SK-N-SH (cell line): ENCODE measurements at regions not wholly inside any gene's neighbourhood (a gene's known extent, or its start where the extent isn't known, plus 50 kb on each side); places are given as distances from the start of the nearest gene placed in this dataset.

Experiments used
- CTCF ChIA-PET: fragments of 300-600, 350-600 bp; formaldehyde crosslinking; extraction: SDS; loops from one replicate; lab custom pipeline; 2021; lab: Yijun Ruan, JAX
- POLR2A ChIA-PET: fragments of 350-600 bp; sonication (Branson Sonifier 250); formaldehyde crosslinking; extraction: SDS; loops from one replicate; lab custom pipeline; 2020; ENCODE audit warnings: antibody characterized with exemption, inconsistent platforms; lab: Yijun Ruan, JAX
- DNase-seq: peaks from one replicate; pipeline ENCODE4 v3.0.0; 2012
- H2AFZ ChIP-seq: fragments of 200-600 bp; sonication (generic); 2 replicates; pipeline ENCODE4 v1.8.1; 2016; ENCODE audit warnings: antibody characterized with exemption, mild to moderate bottlenecking, low read depth
- H3F3A ChIP-seq: fragments of 200-600 bp; sonication (generic); replicated peaks from 2 replicates; pipeline ENCODE3; 2016; ENCODE audit warnings: antibody characterized with exemption, mild to moderate bottlenecking; ENCODE audit not compliant: insufficient read depth
- H3K27ac ChIP-seq, 2 experiments: fragments of 200-500 bp in 1 of 2; fragments of 200-600 bp in 1 of 2; sonication (Bioruptor generic) in 1 of 2; sonication (generic), shearing (Covaris generic) in 1 of 2; 2 replicates each; pipeline versions ENCODE4 v1.5.1 to v1.6.1; 2014 to 2016; ENCODE audit warnings: low read depth in 2 of 2, inconsistent platforms in 1 of 2, low read length in 1 of 2, mild to moderate bottlenecking in 1 of 2, mixed read lengths in 1 of 2
- H3K27me3 ChIP-seq: fragments of 200-600 bp; sonication (generic), shearing (Covaris generic); 2 replicates; pipeline ENCODE4 v1.6.1; 2016; ENCODE audit warnings: mixed run types; ENCODE audit not compliant: insufficient read depth
- H3K36me3 ChIP-seq, 2 experiments: fragments of 200-500 bp in 1 of 2; fragments of 200-600 bp in 1 of 2; sonication (Bioruptor generic) in 1 of 2; sonication (generic) in 1 of 2; replicated peaks in 1 of 2; 2 replicates each; pipeline versions ENCODE3 to v1.5.1; 2014 to 2016; ENCODE audit warnings: low read length in 1 of 2, mild to moderate bottlenecking in 1 of 2; ENCODE audit not compliant: insufficient read depth in 2 of 2, control insufficient read depth in 1 of 2
- H3K4me1 ChIP-seq, 2 experiments: fragments of 200-500 bp in 1 of 2; fragments of 200-600 bp in 1 of 2; sonication (Bioruptor generic) in 1 of 2; sonication (generic), shearing (Covaris generic) in 1 of 2; 2 replicates each; pipeline versions ENCODE4 v1.5.1 to v1.6.1; 2014 to 2016; ENCODE audit warnings: low read depth in 1 of 2, low read length in 1 of 2, mixed run types in 1 of 2; ENCODE audit not compliant: insufficient read depth in 2 of 2, control insufficient read depth in 1 of 2
- H3K4me2 ChIP-seq: fragments of 200-600 bp; sonication (generic), shearing (Covaris generic); 2 replicates; pipeline ENCODE4 v1.6.1; 2017; ENCODE audit warnings: mixed run types
- H3K4me3 ChIP-seq, 2 experiments: fragments of 200-500 bp in 1 of 2; fragments of 200-600 bp in 1 of 2; sonication (Bioruptor generic) in 1 of 2; sonication (generic), shearing (Covaris generic) in 1 of 2; 2 replicates each; pipeline versions ENCODE4 v1.5.1 to v1.8.1; 2014 to 2016; ENCODE audit warnings: low read depth in 2 of 2, inconsistent platforms in 1 of 2, low read length in 1 of 2, mild to moderate bottlenecking in 1 of 2, mixed read lengths in 1 of 2, moderate library complexity in 1 of 2
- H3K79me2 ChIP-seq: fragments of 200-600 bp; sonication (generic); 2 replicates; pipeline ENCODE4 v1.8.1; 2017; ENCODE audit warnings: mild to moderate bottlenecking; ENCODE audit not compliant: insufficient read depth
- H3K9ac ChIP-seq: fragments of 200-600 bp; sonication (generic); 2 replicates; pipeline ENCODE4 v1.6.1; 2017; ENCODE audit warnings: mixed run types
- H3K9me2 ChIP-seq: fragments of 200-600 bp; sonication (generic); 2 replicates; pipeline ENCODE4 v1.6.1; 2017; ENCODE audit warnings: mixed run types
- H3K9me3 ChIP-seq: fragments of 200-600 bp; sonication (generic); 2 replicates; pipeline ENCODE4 v1.6.1; 2017; ENCODE audit warnings: mixed run types, mild to moderate bottlenecking, moderate library complexity
- H4K20me1 ChIP-seq: fragments of 200-600 bp; sonication (generic); 2 replicates; pipeline ENCODE4 v1.6.1; 2017; ENCODE audit warnings: mild to moderate bottlenecking, mixed run types; ENCODE audit not compliant: insufficient read depth
- CHD2 ChIP-seq: fragments of 150-350 bp; IDR thresholded peaks from 2 replicates; pipeline ENCODE4 v1.6.1; 2018; ENCODE audit warnings: low read length; ENCODE audit not compliant: partially characterized antibody
- CTCF ChIP-seq: fragments of 200-600 bp; sonication (generic); IDR thresholded peaks from 2 replicates; pipeline ENCODE4 v1.6.1; 2017; ENCODE audit warnings: antibody characterized with exemption, mild to moderate bottlenecking, moderate library complexity
- ELF1 ChIP-seq: IDR thresholded peaks from 2 replicates; pipeline ENCODE4 v1.4.0; 2012
- EP300 ChIP-seq, 2 experiments: IDR thresholded peaks; 2 replicates each; pipeline versions ENCODE4 v1.4.0 to v1.6.1; 2012; ENCODE audit warnings: borderline replicate concordance in 1 of 2, low read depth in 1 of 2, low read length in 1 of 2
- FOSL2 ChIP-seq: IDR thresholded peaks from 2 replicates; pipeline ENCODE4 v1.4.0; 2012; ENCODE audit warnings: low read depth, mild to moderate bottlenecking, moderate library complexity, borderline replicate concordance
- FOXJ3 ChIP-seq: sonication (generic); formaldehyde crosslinking; IDR thresholded peaks from 2 replicates; pipeline ENCODE4 v1.5.1; 2020; ENCODE audit warnings: mild to moderate bottlenecking, missing genetic modification reagents
- GATA2 ChIP-seq: sonication (generic); formaldehyde crosslinking; IDR thresholded peaks from 2 replicates; pipeline ENCODE4 v1.5.0; 2020; ENCODE audit warnings: mild to moderate bottlenecking, missing genetic modification reagents
- JUND ChIP-seq: IDR thresholded peaks from 2 replicates; pipeline ENCODE4 v1.4.0; 2012
- MAX ChIP-seq: IDR thresholded peaks from 2 replicates; pipeline ENCODE4 v1.4.0; 2012; ENCODE audit warnings: low read depth
- MEF2A ChIP-seq: IDR thresholded peaks from 2 replicates; pipeline ENCODE4 v1.4.0; 2012; ENCODE audit warnings: low read depth, borderline replicate concordance
- MXI1 ChIP-seq: IDR thresholded peaks from 2 replicates; pipeline ENCODE4 v1.6.1; 2012; ENCODE audit warnings: mild to moderate bottlenecking, low read depth, low read length, improper control_type of control experiment
- PBX3 ChIP-seq: IDR thresholded peaks from 2 replicates; pipeline ENCODE4; 2012
- RAD21 ChIP-seq: IDR thresholded peaks from 2 replicates; pipeline ENCODE4 v1.6.1; 2012; ENCODE audit warnings: mild to moderate bottlenecking, low read length
- RFX5 ChIP-seq: IDR thresholded peaks from 2 replicates; pipeline ENCODE4 v1.6.1; 2012; ENCODE audit warnings: mild to moderate bottlenecking, improper control_type of control experiment, low read length
- SIN3A ChIP-seq: IDR thresholded peaks from 2 replicates; pipeline ENCODE4 v1.6.1; 2012; ENCODE audit warnings: low read depth, mild to moderate bottlenecking, low read length, moderate library complexity, borderline replicate concordance
- TCF12 ChIP-seq: IDR thresholded peaks from 2 replicates; pipeline ENCODE4 v1.4.0; 2012
- TEAD4 ChIP-seq: IDR thresholded peaks from 2 replicates; pipeline ENCODE4 v1.4.0; 2012; ENCODE audit warnings: mild to moderate bottlenecking, borderline replicate concordance; ENCODE audit not compliant: insufficient read depth
- YY1 ChIP-seq: IDR thresholded peaks from 2 replicates; pipeline ENCODE4 v1.4.0; 2012; ENCODE audit warnings: low read depth, mild to moderate bottlenecking
- WGBS: methylation state at CpG from one replicate; pipeline ENCODE4 v1.1.6; 2017; ENCODE audit warnings: low lambda C conversion rate; 5-methylcytosine and 5-hydroxymethylcytosine counted together
- TF ChIP-seq, protein P1 (sequence below): IDR thresholded peaks from 2 replicates; pipeline ENCODE4 v1.6.1; 2012; ENCODE audit warnings: mild to moderate bottlenecking, low read depth, low read length, moderate library complexity
- TF ChIP-seq, protein P2 (sequence below): IDR thresholded peaks from 2 replicates; pipeline ENCODE4 v1.4.0; 2012; ENCODE audit warnings: low read depth, borderline replicate concordance
- TF ChIP-seq, protein P3 (sequence below): IDR thresholded peaks from 2 replicates; pipeline ENCODE4 v1.4.0; 2012; ENCODE audit warnings: low read depth, borderline replicate concordance

GRCh38 chr18:37672932-37673595, 107.5 kb upstream of the CELF4 start (continued):
- TF ChIP-seq, protein P1, sequence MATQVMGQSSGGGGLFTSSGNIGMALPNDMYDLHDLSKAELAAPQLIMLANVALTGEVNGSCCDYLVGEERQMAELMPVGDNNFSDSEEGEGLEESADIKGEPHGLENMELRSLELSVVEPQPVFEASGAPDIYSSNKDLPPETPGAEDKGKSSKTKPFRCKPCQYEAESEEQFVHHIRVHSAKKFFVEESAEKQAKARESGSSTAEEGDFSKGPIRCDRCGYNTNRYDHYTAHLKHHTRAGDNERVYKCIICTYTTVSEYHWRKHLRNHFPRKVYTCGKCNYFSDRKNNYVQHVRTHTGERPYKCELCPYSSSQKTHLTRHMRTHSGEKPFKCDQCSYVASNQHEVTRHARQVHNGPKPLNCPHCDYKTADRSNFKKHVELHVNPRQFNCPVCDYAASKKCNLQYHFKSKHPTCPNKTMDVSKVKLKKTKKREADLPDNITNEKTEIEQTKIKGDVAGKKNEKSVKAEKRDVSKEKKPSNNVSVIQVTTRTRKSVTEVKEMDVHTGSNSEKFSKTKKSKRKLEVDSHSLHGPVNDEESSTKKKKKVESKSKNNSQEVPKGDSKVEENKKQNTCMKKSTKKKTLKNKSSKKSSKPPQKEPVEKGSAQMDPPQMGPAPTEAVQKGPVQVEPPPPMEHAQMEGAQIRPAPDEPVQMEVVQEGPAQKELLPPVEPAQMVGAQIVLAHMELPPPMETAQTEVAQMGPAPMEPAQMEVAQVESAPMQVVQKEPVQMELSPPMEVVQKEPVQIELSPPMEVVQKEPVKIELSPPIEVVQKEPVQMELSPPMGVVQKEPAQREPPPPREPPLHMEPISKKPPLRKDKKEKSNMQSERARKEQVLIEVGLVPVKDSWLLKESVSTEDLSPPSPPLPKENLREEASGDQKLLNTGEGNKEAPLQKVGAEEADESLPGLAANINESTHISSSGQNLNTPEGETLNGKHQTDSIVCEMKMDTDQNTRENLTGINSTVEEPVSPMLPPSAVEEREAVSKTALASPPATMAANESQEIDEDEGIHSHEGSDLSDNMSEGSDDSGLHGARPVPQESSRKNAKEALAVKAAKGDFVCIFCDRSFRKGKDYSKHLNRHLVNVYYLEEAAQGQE, result no peak
- TF ChIP-seq CHD2 (no peak), SIN3A (no peak)

GRCh38 chr18:37672001-37672400, 106.4 kb upstream of the CELF4 start:
- Histone ChIP-seq H3K4me3 (no peak overlapping the region), H3K9me2 (no peaks in the 10 kb centered on the region), H3K36me3 (no peaks in the 10 kb centered on the region), H2AFZ (no peak overlapping the region), H3K9me3 (no peaks in the 10 kb centered on the region), H3K27ac (no peak overlapping the region), H3F3A (no peaks in the 10 kb centered on the region), H3K9ac (no peak overlapping the region), H3K27me3 (no peaks in the 10 kb centered on the region), H3K4me2 (no peak overlapping the region), H3K79me2 (no peaks in the 10 kb centered on the region), H3K4me1 (peaks cover 0 to 5% of the 10 kb centered on the region in 2 experiments; a peak in 1 of 4 replicates), H4K20me1 (no peaks in the 10 kb centered on the region)
- TF ChIP-seq, protein P2, sequence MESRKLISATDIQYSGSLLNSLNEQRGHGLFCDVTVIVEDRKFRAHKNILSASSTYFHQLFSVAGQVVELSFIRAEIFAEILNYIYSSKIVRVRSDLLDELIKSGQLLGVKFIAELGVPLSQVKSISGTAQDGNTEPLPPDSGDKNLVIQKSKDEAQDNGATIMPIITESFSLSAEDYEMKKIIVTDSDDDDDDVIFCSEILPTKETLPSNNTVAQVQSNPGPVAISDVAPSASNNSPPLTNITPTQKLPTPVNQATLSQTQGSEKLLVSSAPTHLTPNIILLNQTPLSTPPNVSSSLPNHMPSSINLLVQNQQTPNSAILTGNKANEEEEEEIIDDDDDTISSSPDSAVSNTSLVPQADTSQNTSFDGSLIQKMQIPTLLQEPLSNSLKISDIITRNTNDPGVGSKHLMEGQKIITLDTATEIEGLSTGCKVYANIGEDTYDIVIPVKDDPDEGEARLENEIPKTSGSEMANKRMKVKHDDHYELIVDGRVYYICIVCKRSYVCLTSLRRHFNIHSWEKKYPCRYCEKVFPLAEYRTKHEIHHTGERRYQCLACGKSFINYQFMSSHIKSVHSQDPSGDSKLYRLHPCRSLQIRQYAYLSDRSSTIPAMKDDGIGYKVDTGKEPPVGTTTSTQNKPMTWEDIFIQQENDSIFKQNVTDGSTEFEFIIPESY, result no peak
- TF ChIP-seq CHD2 (no peak), MXI1 (no peak), FOXJ3 (no peak), TEAD4 (no peak), EP300 (IDR thresholded peaks at IDR 0.05; ENCODE audit: borderline replicate concordance in 1 of 2, low read depth in 1 of 2, low read length in 1 of 2) (no peak), FOSL2 (no peak), TCF12 (no peak), MAX (no peak), YY1 (no peak), PBX3 (no peak), MEF2A (no peak), ELF1 (no peak), GATA2 (no peak), CTCF (no peak), RFX5 (no peak), RAD21 (no peak), JUND (no peak)
- TF ChIP-seq, protein P3, sequence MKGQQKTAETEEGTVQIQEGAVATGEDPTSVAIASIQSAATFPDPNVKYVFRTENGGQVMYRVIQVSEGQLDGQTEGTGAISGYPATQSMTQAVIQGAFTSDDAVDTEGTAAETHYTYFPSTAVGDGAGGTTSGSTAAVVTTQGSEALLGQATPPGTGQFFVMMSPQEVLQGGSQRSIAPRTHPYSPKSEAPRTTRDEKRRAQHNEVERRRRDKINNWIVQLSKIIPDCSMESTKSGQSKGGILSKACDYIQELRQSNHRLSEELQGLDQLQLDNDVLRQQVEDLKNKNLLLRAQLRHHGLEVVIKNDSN, result no peak
- 51% methylated on average over 2 of the region's 2 CpGs for WGBS
- no peak for DNase-seq
- ChIA-PET POLR2A (no interaction called here), CTCF (interaction anchor here (1.3 kb wide), 1 partner anchor 10 kb away, joined by 4 read pairs; no protein-coding TSS in a partner anchor)
